ENCODE measurements at regions not wholly inside any gene's neighbourhood (a gene's known extent, or its start where the extent isn't known, plus 50 kb on each side); places are given as distances from the start of the nearest gene placed in this dataset.

DNA sequence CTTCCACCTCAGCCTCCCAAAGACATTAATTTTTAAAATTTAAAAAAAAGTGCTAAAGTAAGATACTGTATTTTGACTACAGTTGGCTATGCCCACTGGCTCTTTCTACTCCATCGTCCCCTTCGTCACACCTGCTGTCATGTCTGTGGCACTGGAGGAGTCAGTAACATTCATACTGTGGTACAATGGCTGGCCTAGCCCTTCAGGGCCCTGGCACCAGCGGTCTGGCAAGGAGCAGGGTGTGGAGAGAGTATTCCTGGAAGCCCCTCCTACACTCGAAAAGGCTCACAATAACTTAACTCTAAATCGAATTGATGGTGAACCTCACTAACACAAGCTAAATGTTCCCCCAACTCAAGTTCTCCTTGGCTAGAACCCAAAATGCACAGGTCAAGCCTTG is 89.7 kb upstream of the RASGRF1 start:
- no peak for DNase-seq
- intact Hi-C loops (cut with DNase I) = loop anchor here (5.0 kb wide), 1 partner anchor 268 kb away; no protein-coding TSS in a partner anchor
- Histone ChIP-seq H3K36me3 (no peaks in the 10 kb centered on the region), H3K9me3 (no peaks in the 10 kb centered on the region), H3K27ac (no peak overlapping the region), H3K9ac (ENCODE audit: low read depth in 2 of 2, low read length in 2 of 2) (no peak overlapping the region), H3K4me1 (no peaks in the 10 kb centered on the region), H3K27me3 (no peaks in the 10 kb centered on the region), H3K4me3 (no peak overlapping the region)
- TF ChIP-seq, protein P1, sequence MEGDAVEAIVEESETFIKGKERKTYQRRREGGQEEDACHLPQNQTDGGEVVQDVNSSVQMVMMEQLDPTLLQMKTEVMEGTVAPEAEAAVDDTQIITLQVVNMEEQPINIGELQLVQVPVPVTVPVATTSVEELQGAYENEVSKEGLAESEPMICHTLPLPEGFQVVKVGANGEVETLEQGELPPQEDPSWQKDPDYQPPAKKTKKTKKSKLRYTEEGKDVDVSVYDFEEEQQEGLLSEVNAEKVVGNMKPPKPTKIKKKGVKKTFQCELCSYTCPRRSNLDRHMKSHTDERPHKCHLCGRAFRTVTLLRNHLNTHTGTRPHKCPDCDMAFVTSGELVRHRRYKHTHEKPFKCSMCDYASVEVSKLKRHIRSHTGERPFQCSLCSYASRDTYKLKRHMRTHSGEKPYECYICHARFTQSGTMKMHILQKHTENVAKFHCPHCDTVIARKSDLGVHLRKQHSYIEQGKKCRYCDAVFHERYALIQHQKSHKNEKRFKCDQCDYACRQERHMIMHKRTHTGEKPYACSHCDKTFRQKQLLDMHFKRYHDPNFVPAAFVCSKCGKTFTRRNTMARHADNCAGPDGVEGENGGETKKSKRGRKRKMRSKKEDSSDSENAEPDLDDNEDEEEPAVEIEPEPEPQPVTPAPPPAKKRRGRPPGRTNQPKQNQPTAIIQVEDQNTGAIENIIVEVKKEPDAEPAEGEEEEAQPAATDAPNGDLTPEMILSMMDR (IDR thresholded peaks at IDR 0.05) = no peak

- no peak overlapping the region for H3K9ac ChIP-seq (ENCODE audit: low read depth in 2 of 2, low read length in 2 of 2)
- no peak overlapping the region for H3K4me3 ChIP-seq
- H3K27me3 ChIP-seq = no peaks in the 10 kb centered on the region
- H3K9me3 ChIP-seq = no peaks in the 10 kb centered on the region
- DNase-seq = no peak
- H3K27ac ChIP-seq = no peak overlapping the region
- intact Hi-C loops (cut with DNase I) = no loop called here
- no peaks in the 10 kb centered on the region for H3K4me1 ChIP-seq
- no peaks in the 10 kb centered on the region for H3K36me3 ChIP-seq
- TF ChIP-seq, protein P1 (IDR thresholded peaks at IDR 0.05) = no peak
Measured at GRCh38 chr15:79179597-79179996, 89.0 kb upstream of the RASGRF1 start.

DNA sequence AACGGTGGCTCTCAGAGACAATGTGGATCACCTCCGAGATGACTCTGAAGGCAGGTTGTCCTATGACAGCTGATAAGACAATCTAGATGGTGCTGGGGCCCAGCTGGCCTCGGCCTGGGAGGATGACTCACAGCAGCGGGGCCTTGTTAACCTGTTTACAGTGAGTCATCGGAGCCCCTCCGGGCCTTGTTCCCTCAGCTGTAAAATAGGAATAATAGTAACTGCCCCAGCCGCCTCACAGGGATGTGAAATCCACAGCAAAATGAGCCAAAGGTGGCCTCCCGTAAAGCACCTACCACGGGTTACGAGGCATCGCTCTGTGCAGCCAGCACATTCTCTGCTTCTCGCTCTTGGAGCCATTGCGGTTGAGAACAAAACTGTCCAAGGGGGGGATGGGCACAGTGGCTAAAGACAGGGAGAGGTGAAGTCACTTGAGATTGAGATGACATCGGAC is 88.6 kb upstream of the RASGRF1 start:
- Histone ChIP-seq H3K4me1 (no peaks in the 10 kb centered on the region), H3K27ac (no peak overlapping the region), H3K9me3 (no peaks in the 10 kb centered on the region), H3K4me3 (no peak overlapping the region), H3K36me3 (no peaks in the 10 kb centered on the region), H3K27me3 (no peaks in the 10 kb centered on the region), H3K9ac (ENCODE audit: low read depth in 2 of 2, low read length in 2 of 2) (no peak overlapping the region)
- TF ChIP-seq, protein P1 (IDR thresholded peaks at IDR 0.05) = no peak
- intact Hi-C loops (cut with DNase I) = no loop called here
- no peak for DNase-seq

DNA sequence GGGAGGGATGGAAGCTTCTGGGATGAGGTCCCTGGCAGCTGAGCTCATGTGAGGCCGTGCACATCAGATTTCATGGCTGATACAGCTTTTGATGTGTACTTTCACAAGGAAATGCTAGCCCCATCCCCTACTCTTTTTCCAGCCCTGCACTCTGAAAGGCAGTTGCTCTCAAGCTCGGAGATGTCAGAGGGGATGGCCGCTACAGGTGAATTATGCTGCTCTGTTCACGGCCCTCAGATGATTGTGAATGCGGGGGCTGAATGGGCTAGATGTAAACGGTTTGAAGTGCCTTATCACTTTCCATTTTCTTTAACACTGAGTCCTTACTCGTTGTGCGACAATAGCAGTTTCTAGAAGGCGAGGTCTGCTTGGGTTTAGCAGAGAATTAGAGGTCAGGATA is 88.0 kb upstream of the RASGRF1 start:
- Histone ChIP-seq H3K4me3 (no peak overlapping the region), H3K27ac (no peak overlapping the region), H3K9me3 (no peaks in the 10 kb centered on the region), H3K36me3 (no peaks in the 10 kb centered on the region), H3K9ac (ENCODE audit: low read depth in 2 of 2, low read length in 2 of 2) (no peak overlapping the region), H3K4me1 (no peaks in the 10 kb centered on the region), H3K27me3 (no peaks in the 10 kb centered on the region)
- TF ChIP-seq, protein P1 (IDR thresholded peaks at IDR 0.05) = no peak
- intact Hi-C loops (cut with DNase I) = no loop called here
- DNase-seq = no peak

DNA sequence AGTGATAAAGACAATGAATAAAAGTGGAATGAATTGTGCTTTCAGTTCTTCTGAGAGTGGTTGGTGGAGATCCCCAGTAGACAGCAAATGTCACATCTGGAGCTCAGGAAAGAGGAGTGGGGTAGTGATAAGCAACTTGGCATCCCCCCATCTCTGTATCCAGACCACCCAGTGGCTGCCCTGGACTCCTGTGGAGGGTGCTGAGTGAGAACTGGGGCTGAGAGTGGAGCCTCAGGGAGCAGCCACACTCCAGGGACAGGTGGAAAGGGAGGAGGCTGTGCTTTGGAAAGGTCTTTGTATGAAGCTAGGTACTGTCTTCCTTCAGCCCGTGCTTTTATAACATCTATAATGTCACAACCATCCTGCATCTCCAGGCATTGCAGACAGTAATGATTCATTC is 85.6 kb upstream of the RASGRF1 start:
- Histone ChIP-seq H3K36me3 (no peaks in the 10 kb centered on the region), H3K9me3 (no peaks in the 10 kb centered on the region), H3K4me1 (no peaks in the 10 kb centered on the region), H3K27ac (no peak overlapping the region), H3K4me3 (no peak overlapping the region), H3K9ac (ENCODE audit: low read depth in 2 of 2, low read length in 2 of 2) (no peak overlapping the region), H3K27me3 (no peaks in the 10 kb centered on the region)
- TF ChIP-seq, protein P1 (IDR thresholded peaks at IDR 0.05) = no peak
- intact Hi-C loops (cut with DNase I) = no loop called here
- DNase-seq = no peak

All from colonic mucosa (tissue), 4 donors.